ENCODE measurements at regions not wholly inside any gene's neighbourhood (a gene's known extent, or its start where the extent isn't known, plus 50 kb on each side); places are given as distances from the start of the nearest gene placed in this dataset.

DNA sequence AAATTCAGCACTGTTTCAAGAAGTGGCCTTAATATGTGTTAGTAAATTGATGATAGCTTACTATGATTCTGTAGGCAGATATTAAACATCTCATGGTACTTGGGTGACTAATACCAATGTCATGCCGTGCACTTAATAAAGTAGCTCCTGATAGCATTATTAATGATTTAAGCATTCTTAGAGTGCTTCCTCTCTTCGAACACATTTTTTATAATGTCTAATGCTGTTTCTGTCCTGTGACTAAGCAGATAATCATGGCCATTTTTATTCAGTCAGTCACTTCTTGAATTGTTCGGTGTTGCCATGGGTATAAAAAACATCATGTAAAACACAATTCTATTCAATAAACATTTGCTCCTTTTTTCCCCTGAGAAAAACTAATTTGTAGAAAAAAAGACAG, 804.6 kb upstream of the ADGRL4 start:
- no peak for DNase-seq
- Mint-ChIP-seq H3K27me3 (ENCODE audit: insufficient read depth) (no peaks in the 10 kb centered on the region), H3K36me3 (ENCODE audit: low read depth) (no peaks in the 10 kb centered on the region), H3K4me1 (no peaks in the 10 kb centered on the region), H3K9me3 (no peaks in the 10 kb centered on the region), H3K4me3 (no peak overlapping the region), H3K27ac (no peak overlapping the region)
- no peaks in the 10 kb centered on the region for H3K4me1 ChIP-seq (ENCODE audit: control insufficient read depth, insufficient read depth, low read length)
- TF ChIP-seq, protein P1, sequence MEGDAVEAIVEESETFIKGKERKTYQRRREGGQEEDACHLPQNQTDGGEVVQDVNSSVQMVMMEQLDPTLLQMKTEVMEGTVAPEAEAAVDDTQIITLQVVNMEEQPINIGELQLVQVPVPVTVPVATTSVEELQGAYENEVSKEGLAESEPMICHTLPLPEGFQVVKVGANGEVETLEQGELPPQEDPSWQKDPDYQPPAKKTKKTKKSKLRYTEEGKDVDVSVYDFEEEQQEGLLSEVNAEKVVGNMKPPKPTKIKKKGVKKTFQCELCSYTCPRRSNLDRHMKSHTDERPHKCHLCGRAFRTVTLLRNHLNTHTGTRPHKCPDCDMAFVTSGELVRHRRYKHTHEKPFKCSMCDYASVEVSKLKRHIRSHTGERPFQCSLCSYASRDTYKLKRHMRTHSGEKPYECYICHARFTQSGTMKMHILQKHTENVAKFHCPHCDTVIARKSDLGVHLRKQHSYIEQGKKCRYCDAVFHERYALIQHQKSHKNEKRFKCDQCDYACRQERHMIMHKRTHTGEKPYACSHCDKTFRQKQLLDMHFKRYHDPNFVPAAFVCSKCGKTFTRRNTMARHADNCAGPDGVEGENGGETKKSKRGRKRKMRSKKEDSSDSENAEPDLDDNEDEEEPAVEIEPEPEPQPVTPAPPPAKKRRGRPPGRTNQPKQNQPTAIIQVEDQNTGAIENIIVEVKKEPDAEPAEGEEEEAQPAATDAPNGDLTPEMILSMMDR (conservative IDR thresholded peaks at IDR 0.05) = no peak
- WGBS, 2 experiments (ENCODE audit: insufficient coverage in 1 of 2, insufficient read length in 1 of 2) = 64 to 100% methylated on average over 2 to 3 of the region's 3 CpGs
- no peak overlapping the region for H3K27ac ChIP-seq (ENCODE audit: low read depth, low read length)
- H3K9ac ChIP-seq (ENCODE audit: extremely low read depth, low read length, poor library complexity, severe bottlenecking) = no peak overlapping the region
- no peaks in the 10 kb centered on the region for H3K9me3 ChIP-seq (ENCODE audit: control insufficient read depth, low read length)
- H3K4me3 ChIP-seq (ENCODE audit: low read length) = no peak overlapping the region
- H3K27me3 ChIP-seq (ENCODE audit: control insufficient read depth, insufficient read depth, low read length, poor library complexity, severe bottlenecking) = no peaks in the 10 kb centered on the region
- no peaks in the 10 kb centered on the region for H3K36me3 ChIP-seq (ENCODE audit: control insufficient read depth, insufficient read depth, low read length)

DNA sequence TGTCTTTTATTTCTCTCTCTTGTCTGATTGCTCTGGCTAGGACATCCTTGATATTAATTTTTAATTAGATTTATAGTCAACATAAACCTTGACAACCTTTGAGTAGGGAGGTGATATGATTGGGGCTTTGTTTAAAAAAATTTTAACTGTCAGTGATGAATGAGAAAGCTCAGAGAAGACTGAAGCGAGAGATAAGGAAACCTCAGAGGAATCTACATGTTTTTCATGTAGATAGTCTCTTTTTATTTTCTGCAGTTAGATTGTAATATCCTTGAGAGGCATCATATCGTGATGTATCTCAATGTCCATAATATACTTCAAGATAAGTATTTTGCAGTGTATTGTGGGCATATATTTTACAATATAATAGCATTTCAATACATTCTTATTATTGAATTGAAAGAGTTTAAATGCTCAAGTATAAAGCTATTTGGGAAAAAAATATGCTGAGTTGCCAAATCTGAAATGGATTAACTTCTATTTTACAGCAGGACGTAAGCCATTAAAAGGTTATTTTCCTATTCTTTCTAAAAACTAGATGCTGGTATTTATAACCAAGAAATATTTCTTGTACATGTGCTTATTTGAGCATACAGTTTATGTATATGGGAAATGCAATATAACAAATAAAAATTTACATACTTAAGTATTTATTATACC, 802.4 kb upstream of the ADGRL4 start:
- no peak overlapping the region for H3K27ac ChIP-seq (ENCODE audit: low read depth, low read length)
- H3K9me3 ChIP-seq (ENCODE audit: control insufficient read depth, low read length) = no peaks in the 10 kb centered on the region
- no peaks in the 10 kb centered on the region for H3K4me1 Mint-ChIP-seq
- H3K27ac Mint-ChIP-seq = no peak overlapping the region
- no peak overlapping the region for H3K9ac ChIP-seq (ENCODE audit: extremely low read depth, low read length, poor library complexity, severe bottlenecking)
- no peaks in the 10 kb centered on the region for H3K9me3 Mint-ChIP-seq
- H3K4me3 Mint-ChIP-seq = no peak overlapping the region
- no peaks in the 10 kb centered on the region for H3K4me1 ChIP-seq (ENCODE audit: control insufficient read depth, insufficient read depth, low read length)
- H3K36me3 Mint-ChIP-seq (ENCODE audit: low read depth) = no peaks in the 10 kb centered on the region
- TF ChIP-seq, protein P1 (conservative IDR thresholded peaks at IDR 0.05) = no peak
- no peak overlapping the region for H3K4me3 ChIP-seq (ENCODE audit: low read length)
- no peaks in the 10 kb centered on the region for H3K36me3 ChIP-seq (ENCODE audit: control insufficient read depth, insufficient read depth, low read length)
- DNase-seq = no peak
- no peaks in the 10 kb centered on the region for H3K27me3 ChIP-seq (ENCODE audit: control insufficient read depth, insufficient read depth, low read length, poor library complexity, severe bottlenecking)
- H3K27me3 Mint-ChIP-seq (ENCODE audit: insufficient read depth) = no peaks in the 10 kb centered on the region
- WGBS, 2 experiments (ENCODE audit: insufficient coverage in 1 of 2, insufficient read length in 1 of 2) = 83 to 100% methylated on average over 1 to 2 of the region's 3 CpGs

DNA sequence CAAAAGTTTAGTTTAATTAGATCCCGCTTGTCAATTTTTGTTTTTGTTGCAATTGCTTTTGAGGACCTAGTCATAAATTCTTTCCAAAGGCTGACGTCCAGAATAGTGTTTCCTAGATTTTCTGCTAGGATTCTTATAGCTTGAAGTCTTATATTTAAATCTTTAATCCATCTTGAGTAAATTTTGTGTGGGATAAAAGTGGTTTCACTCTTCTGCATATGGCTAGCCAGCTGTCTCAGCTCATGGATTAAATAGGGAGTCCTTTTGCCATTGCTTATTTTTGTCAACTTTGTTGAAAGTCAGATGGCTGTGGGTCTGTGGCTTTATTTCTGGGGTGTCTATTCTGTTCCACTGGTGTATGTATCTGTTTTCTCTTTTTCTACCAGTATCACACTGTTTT, 801.3 kb upstream of the ADGRL4 start:
- no peaks in the 10 kb centered on the region for H3K36me3 Mint-ChIP-seq (ENCODE audit: low read depth)
- Histone ChIP-seq H3K27ac (ENCODE audit: low read depth, low read length) (no peak overlapping the region), H3K27me3 (ENCODE audit: control insufficient read depth, insufficient read depth, low read length, poor library complexity, severe bottlenecking) (no peaks in the 10 kb centered on the region), H3K9ac (ENCODE audit: extremely low read depth, low read length, poor library complexity, severe bottlenecking) (no peak overlapping the region), H3K4me3 (ENCODE audit: low read length) (no peak overlapping the region), H3K9me3 (ENCODE audit: control insufficient read depth, low read length) (no peaks in the 10 kb centered on the region), H3K4me1 (ENCODE audit: control insufficient read depth, insufficient read depth, low read length) (no peaks in the 10 kb centered on the region), H3K36me3 (ENCODE audit: control insufficient read depth, insufficient read depth, low read length) (no peaks in the 10 kb centered on the region)
- no peak overlapping the region for H3K4me3 Mint-ChIP-seq
- DNase-seq = no peak
- H3K27ac Mint-ChIP-seq = no peak overlapping the region
- 97 to 100% methylated on average over 1 to 2 of the region's 2 CpGs for WGBS, 2 experiments (ENCODE audit: insufficient coverage in 1 of 2, insufficient read length in 1 of 2)
- H3K4me1 Mint-ChIP-seq = peaks cover 5% of the 10 kb centered on the region
- H3K9me3 Mint-ChIP-seq = no peaks in the 10 kb centered on the region
- TF ChIP-seq, protein P1 (conservative IDR thresholded peaks at IDR 0.05) = no peak
- no peaks in the 10 kb centered on the region for H3K27me3 Mint-ChIP-seq (ENCODE audit: insufficient read depth)

Data from endodermal cell (in vitro differentiated cells).